HAP-1 (cell line): ENCODE measurements at regions not wholly inside any gene's neighbourhood (a gene's known extent, or its start where the extent isn't known, plus 50 kb on each side); places are given as distances from the start of the nearest gene placed in this dataset.

Experiments
- DNase-seq, 2 experiments: peaks; one replicate each; pipeline ENCODE4 v3.0.0-alpha.2; 2016 to 2020; ENCODE audit warnings: low spot score in 2 of 2
- H3K27me3 ChIP-seq: fragments of 250-450 bp; sonication (Bioruptor Pico); 2 replicates; pipeline ENCODE4 v1.5.1; 2020; ENCODE audit warnings: low read depth, mild to moderate bottlenecking, moderate library complexity
- H3K36me3 ChIP-seq: fragments of 250-450 bp; sonication (Bioruptor Pico); replicated peaks from 2 replicates; pipeline ENCODE4 v1.5.1; 2020; ENCODE audit warnings: mild to moderate bottlenecking
- H3K4me1 ChIP-seq: fragments of 250-450 bp; sonication (Bioruptor Pico); 2 replicates; pipeline ENCODE4 v1.5.1; 2020; ENCODE audit warnings: mild to moderate bottlenecking
- H3K4me3 ChIP-seq: fragments of 250-450 bp; sonication (Bioruptor Pico); 2 replicates; pipeline ENCODE4 v1.5.1; 2020; ENCODE audit warnings: mild to moderate bottlenecking, moderate library complexity
- H3K9me3 ChIP-seq: fragments of 250-450 bp; sonication (Bioruptor Pico); 2 replicates; pipeline ENCODE4 v1.5.1; 2020; ENCODE audit warnings: mild to moderate bottlenecking, moderate library complexity
- in situ Hi-C: fragments of 300-500 bp; cut with MboI; formaldehyde crosslinking; loops from 3 replicates; pipeline ENCODE4 v1.14.3; 2020; ENCODE audit warnings: low sequenced_read_pairs, inconsistent platforms, mixed read lengths

GRCh38 chr14:65255029-65255545, 152.8 kb upstream of the MAX start:
- H3K27me3 ChIP-seq, result no peaks in the 10 kb centered on the region
- no peaks in the 10 kb centered on the region; the same call in 1 of the 2 replicates for H3K9me3 ChIP-seq
- no peaks in the 10 kb centered on the region for H3K36me3 ChIP-seq
- DNase-seq, result no peak
- no peak overlapping the region for H3K4me3 ChIP-seq
- no peaks in the 10 kb centered on the region; the same call in 1 of the 2 replicates for H3K4me1 ChIP-seq
- in situ Hi-C loops, result no loop called here

- Histone ChIP-seq H3K36me3 (no peaks in the 10 kb centered on the region), H3K4me1 (no peaks in the 10 kb centered on the region; the same call in 1 of the 2 replicates), H3K4me3 (no peak overlapping the region), H3K9me3 (no peaks in the 10 kb centered on the region; the same call in 1 of the 2 replicates), H3K27me3 (no peaks in the 10 kb centered on the region)
- DNase-seq, result no peak
- in situ Hi-C loops, result no loop called here
Measured at GRCh38 chr14:65255583-65256461, 153.5 kb upstream of the MAX start.

- no peaks in the 10 kb centered on the region; the same call in 1 of the 2 replicates for H3K4me1 ChIP-seq
- no peaks in the 10 kb centered on the region for H3K36me3 ChIP-seq
- no peak for DNase-seq
- H3K4me3 ChIP-seq, result no peak overlapping the region
- in situ Hi-C loops, result no loop called here
- H3K27me3 ChIP-seq, result no peaks in the 10 kb centered on the region
- H3K9me3 ChIP-seq, result no peaks in the 10 kb centered on the region; the same call in 1 of the 2 replicates
Measured at GRCh38 chr14:65256714-65257113, 154.4 kb upstream of the MAX start.

- Histone ChIP-seq H3K9me3 (no peaks in the 10 kb centered on the region), H3K4me1 (no peaks in the 10 kb centered on the region; the same call in 1 of the 2 replicates), H3K27me3 (no peaks in the 10 kb centered on the region), H3K4me3 (no peak overlapping the region), H3K36me3 (no peaks in the 10 kb centered on the region)
- no peak for DNase-seq
- in situ Hi-C loops, result no loop called here
Measured at GRCh38 chr14:65257425-65257824, 155.1 kb upstream of the FUT8 start.

- no peak for DNase-seq
- H3K4me1 ChIP-seq, result no peaks in the 10 kb centered on the region; the same call in 1 of the 2 replicates
- no peak overlapping the region for H3K4me3 ChIP-seq
- no peaks in the 10 kb centered on the region for H3K36me3 ChIP-seq
- in situ Hi-C loops, result no loop called here
- H3K9me3 ChIP-seq, result no peaks in the 10 kb centered on the region
- no peaks in the 10 kb centered on the region for H3K27me3 ChIP-seq
Measured at GRCh38 chr14:65258391-65258790, 154.1 kb upstream of the FUT8 start.

GRCh38 chr14:65259000-65259399, 153.5 kb upstream of the FUT8 start:
- H3K4me3 ChIP-seq, result no peak overlapping the region
- in situ Hi-C loops, result no loop called here
- no peaks in the 10 kb centered on the region for H3K27me3 ChIP-seq
- no peaks in the 10 kb centered on the region; the same call in 1 of the 2 replicates for H3K4me1 ChIP-seq
- DNase-seq, result no peak
- H3K36me3 ChIP-seq, result no peaks in the 10 kb centered on the region
- no peaks in the 10 kb centered on the region for H3K9me3 ChIP-seq

GRCh38 chr14:65260786-65261185, 151.7 kb upstream of the FUT8 start:
- H3K4me1 ChIP-seq, result no peaks in the 10 kb centered on the region; the same call in 1 of the 2 replicates
- no peaks in the 10 kb centered on the region for H3K27me3 ChIP-seq
- in situ Hi-C loops, result no loop called here
- H3K4me3 ChIP-seq, result no peak overlapping the region
- H3K9me3 ChIP-seq, result no peaks in the 10 kb centered on the region
- DNase-seq, result no peak
- no peaks in the 10 kb centered on the region for H3K36me3 ChIP-seq

GRCh38 chr14:65261425-65261920, 151.1 kb upstream of the FUT8 start:
- Histone ChIP-seq H3K9me3 (no peaks in the 10 kb centered on the region), H3K4me1 (no peaks in the 10 kb centered on the region), H3K36me3 (no peaks in the 10 kb centered on the region), H3K27me3 (no peaks in the 10 kb centered on the region), H3K4me3 (no peak overlapping the region)
- no peak for DNase-seq
- in situ Hi-C loops, result no loop called here

- no peaks in the 10 kb centered on the region for H3K27me3 ChIP-seq
- no peaks in the 10 kb centered on the region for H3K4me1 ChIP-seq
- in situ Hi-C loops, result no loop called here
- H3K36me3 ChIP-seq, result no peaks in the 10 kb centered on the region
- H3K4me3 ChIP-seq, result no peak overlapping the region
- no peak for DNase-seq
- H3K9me3 ChIP-seq, result no peaks in the 10 kb centered on the region
Measured at GRCh38 chr14:65261946-65262345, 150.6 kb upstream of the FUT8 start.

- in situ Hi-C loops, result no loop called here
- Histone ChIP-seq H3K36me3 (no peaks in the 10 kb centered on the region), H3K9me3 (no peaks in the 10 kb centered on the region), H3K4me1 (no peaks in the 10 kb centered on the region), H3K27me3 (no peaks in the 10 kb centered on the region), H3K4me3 (no peak overlapping the region)
- DNase-seq, result no peak
Measured at GRCh38 chr14:65263177-65263788, 149.2 kb upstream of the FUT8 start.

GRCh38 chr14:65267856-65268255, 144.7 kb upstream of the FUT8 start:
- H3K36me3 ChIP-seq, result no peaks in the 10 kb centered on the region
- H3K4me1 ChIP-seq, result no peaks in the 10 kb centered on the region
- H3K4me3 ChIP-seq, result no peak overlapping the region
- no peak for DNase-seq
- H3K27me3 ChIP-seq, result no peaks in the 10 kb centered on the region
- no peaks in the 10 kb centered on the region for H3K9me3 ChIP-seq
- in situ Hi-C loops, result no loop called here

- no peaks in the 10 kb centered on the region for H3K36me3 ChIP-seq
- no peak for DNase-seq
- H3K4me3 ChIP-seq, result no peak overlapping the region
- H3K9me3 ChIP-seq, result no peaks in the 10 kb centered on the region
- no peaks in the 10 kb centered on the region for H3K27me3 ChIP-seq
- in situ Hi-C loops, result no loop called here
- no peaks in the 10 kb centered on the region for H3K4me1 ChIP-seq
Measured at GRCh38 chr14:65268594-65268993, 143.9 kb upstream of the FUT8 start.

GRCh38 chr14:65269732-65270131, 142.8 kb upstream of the FUT8 start:
- Histone ChIP-seq H3K27me3 (no peaks in the 10 kb centered on the region), H3K9me3 (no peaks in the 10 kb centered on the region), H3K4me3 (no peak overlapping the region), H3K4me1 (no peaks in the 10 kb centered on the region), H3K36me3 (no peaks in the 10 kb centered on the region)
- in situ Hi-C loops, result no loop called here
- DNase-seq, result no peak

- Histone ChIP-seq H3K9me3 (no peaks in the 10 kb centered on the region), H3K27me3 (no peaks in the 10 kb centered on the region), H3K36me3 (no peaks in the 10 kb centered on the region), H3K4me3 (no peak overlapping the region), H3K4me1 (peaks cover 22% of the 10 kb centered on the region)
- in situ Hi-C loops, result no loop called here
- DNase-seq, result peak in 1 of 2 experiments; percentile 15
Measured at GRCh38 chr14:65277027-65277426, 135.5 kb upstream of the FUT8 start.
